Fibroblast of upper back skin (primary cell): ENCODE measurements at regions not wholly inside any gene's neighbourhood (a gene's known extent, or its start where the extent isn't known, plus 50 kb on each side); places are given as distances from the start of the nearest gene placed in this dataset.
A peak's percentile ranks its signal among the peaks of the same experiment; 100 is the strongest.
"Not testable (repeated sequence)": the region's sequence is repeated elsewhere in the genome, so short reads cannot be mapped to it uniquely, and the experiment has no call there.

Source experiments
- DNase-seq: peaks from one replicate; pipeline ENCODE4 v3.0.0-alpha.2; 2013

DNA sequence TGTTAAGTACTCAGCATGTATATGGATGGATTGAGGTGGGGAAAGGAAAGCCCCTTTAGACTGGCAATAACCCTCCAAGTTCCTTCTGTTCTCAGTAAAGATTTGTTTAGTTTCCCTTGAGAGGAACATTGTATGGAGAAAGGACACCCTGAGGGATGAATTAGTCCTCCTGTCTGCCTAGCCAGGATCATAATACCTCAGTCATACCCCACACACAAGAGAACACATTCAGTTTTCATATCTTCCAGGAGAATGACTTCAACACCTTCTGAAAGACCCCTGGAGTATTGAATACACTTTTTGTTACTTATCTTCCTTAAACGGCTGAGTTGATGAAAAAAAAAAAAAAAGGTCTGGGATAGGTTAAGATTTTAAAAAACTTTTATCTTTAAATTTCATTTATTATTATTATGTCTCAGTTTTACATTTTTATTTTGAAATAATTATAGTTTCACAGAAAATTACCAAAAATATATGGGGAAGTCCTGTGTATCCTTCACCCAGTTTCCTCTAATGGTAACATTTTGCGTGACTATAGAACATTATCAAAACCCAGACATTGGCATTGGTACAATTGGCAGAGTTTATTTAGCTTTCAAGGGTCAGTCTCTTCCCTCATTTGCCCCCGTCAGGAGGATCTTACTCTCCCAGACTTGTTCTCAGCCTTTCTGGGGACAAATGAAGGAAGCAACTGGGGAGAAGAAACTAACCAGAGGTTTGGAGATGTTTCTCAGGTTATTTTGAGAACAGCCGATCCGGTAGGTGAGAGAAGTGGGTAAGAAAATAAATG lies 88.0 kb downstream of the ACTBL2 start:
- no peak for DNase-seq

- DNase-seq, result peak; percentile 61
These were observed 95.7 kb downstream of the ACTBL2 start for GRCh38 chr5:57386958-57387357.

DNA sequence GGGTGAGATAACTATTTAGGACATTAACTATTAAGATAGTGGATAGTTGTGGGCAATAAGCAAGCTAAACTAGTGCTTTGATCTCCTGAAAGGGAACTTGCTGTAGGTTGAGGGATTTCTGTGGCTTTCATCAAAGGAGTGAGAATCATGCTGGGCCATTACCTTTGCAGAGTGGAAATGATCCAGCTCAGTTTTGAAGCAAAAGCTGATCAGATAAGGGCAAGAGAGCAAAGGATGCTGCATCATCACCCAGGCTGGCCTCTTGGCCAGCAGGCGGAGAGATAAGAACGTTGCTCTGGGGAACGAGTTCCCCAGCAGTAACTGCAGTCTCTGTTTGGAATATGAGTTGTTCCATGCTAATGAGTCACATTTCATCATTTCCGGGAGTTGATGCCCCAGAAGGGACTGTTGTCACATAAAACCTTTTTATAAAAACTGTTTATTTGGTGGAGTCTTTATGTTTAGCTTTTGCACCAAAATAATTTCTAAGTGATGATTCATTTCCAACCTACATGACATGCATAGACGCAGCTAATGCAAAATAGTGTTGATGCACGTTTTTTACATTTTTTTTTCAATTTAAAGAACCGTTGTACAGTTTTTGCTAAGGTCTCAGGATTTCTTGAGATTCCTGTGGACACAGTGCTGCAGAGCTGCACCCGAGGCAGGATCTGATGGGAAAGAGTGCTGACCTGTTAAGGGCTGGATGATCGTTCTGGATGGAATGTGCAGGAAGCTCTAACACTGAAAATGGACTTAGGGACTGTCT lies 99.3 kb downstream of the ACTBL2 start:
- peak; percentile 85 for DNase-seq

DNA sequence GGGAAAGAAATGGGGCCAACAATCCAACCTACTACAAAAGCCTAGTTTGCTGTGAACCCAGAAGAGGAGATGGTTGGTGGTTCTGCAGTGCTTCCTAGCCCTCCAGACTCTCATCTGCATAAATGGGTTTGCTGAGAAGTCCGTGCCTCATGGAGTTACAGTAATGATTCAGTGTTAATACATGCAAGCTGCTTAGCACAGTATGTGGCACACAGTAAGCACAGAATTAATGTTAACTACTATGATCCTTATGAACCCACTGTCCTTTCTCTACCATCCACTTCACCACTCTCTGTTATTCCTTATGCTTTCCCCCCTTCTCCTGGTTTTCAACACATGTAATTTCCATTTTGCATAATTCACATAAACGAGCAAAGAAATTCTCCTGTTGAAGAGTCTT lies 100.0 kb downstream of the ACTBL2 start:
- DNase-seq, result no peak

GRCh38 chr5:57370376-57370775 lies 112.2 kb downstream of the ACTBL2 start:
- DNase-seq, result no peak

DNA sequence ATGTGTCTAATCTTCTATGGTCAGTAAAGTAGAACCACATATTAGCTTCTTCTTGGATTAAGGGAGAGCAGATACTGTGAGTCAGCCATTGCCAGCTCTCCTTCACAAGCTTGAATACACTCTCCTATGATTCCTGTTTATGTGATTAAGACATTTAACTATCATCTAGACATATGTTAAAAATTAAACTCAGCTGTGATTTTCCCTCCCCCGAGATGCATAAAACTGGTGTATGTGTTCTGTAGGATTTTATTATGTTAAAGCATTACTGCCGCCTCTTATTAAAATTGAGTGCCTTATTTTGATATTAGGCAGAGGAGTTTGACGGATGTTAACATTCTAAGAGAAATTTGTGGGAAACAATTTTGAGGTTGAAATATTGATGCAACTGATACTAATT lies 114.6 kb downstream of the ACTBL2 start:
- peak; percentile 70 for DNase-seq

- peak; percentile 19 for DNase-seq
These were observed 115.9 kb downstream of the ACTBL2 start for GRCh38 chr5:57366744-57367143.

GRCh38 chr5:57362951-57363350 lies 119.7 kb downstream of the ACTBL2 start:
- no peak for DNase-seq

GRCh38 chr5:57360871-57361270 lies 121.7 kb downstream of the ACTBL2 start:
- DNase-seq, result no peak

DNA sequence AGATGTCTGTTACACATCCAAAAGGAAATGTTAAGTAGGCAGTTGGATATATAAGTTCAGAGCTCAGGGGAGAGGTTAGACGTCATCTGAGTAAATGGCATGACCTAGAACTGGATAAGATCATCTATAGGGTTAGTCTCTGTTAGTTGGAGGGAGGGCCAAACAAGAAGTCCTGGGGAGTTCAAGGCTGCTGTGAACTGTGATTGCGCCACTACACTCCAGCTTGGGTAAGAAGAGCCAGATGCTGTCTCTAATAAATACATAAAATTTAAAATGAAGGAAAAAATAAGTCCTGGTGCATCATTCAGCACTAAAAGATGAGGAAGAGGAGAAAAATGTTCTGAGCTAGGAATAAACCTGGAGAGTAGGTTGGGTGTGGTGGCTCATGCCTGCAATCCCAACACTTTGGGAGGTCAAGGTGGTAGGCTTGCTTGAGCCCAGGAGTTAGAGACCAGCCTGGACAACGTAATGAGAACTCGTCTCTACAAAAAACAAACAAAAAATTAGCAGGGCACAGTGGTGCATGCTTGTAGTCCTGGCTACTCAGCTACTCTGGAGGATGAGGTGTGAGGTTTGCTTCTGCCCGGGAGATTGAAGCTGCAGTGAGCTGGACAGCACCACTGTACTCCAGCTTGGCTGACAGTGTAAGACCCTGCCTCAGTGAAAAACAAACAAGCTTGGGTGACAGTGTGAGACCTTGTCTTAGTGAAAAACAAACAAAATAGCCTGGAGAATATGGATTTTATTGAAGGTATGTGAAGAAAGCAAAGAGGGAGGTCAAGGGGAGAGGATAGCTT lies 123.6 kb downstream of the ACTBL2 start:
- DNase-seq, result no peak

DNA sequence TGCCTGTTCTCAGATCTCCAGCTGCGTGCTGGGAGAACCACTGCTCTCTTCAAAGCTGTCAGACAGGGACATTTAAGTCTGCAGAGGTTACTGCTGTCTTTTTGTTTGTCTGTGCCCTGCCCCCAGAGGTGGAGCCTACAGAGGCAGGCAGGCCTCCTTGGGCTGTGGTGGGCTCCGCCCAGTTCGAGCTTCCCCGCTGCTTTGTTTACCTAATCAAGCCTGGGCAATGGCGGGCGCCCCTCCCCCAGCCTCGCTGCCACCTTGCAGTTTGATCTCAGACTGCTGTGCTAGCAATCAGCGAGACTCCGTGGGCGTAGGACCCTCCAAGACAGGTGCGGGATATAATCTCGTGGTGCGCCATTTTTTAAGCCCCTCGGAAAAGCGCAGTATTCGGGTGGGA lies 125.8 kb downstream of the ACTBL2 start:
- not testable (repeated sequence) for DNase-seq

- DNase-seq, result no peak
These were observed 133.4 kb downstream of the ACTBL2 start for GRCh38 chr5:57349214-57349613.

DNA sequence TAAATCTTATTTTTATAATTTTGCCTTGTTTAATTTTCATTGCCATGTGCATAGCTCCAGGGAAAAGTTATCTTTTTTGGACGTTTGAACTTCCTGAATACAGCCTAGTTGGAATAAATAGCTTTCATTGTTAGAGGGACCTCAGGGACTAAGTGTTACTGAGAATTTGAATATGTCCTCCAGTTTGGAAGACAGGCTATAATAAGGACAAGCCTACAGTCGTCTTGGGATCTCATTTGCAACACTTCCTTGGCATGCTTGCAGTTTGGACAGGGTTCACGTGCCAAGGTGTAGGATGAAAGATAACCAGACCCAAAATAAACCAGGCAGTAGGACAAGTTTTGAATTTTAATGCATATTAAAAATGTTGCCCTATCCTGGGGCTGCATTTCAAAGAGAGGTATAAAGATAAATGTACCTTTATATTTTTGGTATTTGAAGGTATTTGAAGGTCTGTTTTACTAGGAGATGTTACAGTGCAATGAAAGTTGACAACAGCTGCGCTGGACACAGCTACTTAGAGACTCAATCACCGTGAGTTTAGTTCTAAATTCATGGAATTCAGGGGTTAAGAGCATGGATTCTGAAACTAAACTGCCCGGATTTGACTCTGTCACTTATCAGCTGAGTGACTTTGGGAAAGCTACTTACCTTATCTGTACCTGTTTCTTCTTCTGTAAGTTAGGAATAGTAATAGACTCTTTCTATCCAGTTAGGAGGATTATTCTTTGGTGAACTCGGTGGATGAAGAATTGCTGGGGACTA lies 134.1 kb downstream of the ACTBL2 start:
- DNase-seq, result no peak

GRCh38 chr5:57346328-57346727 lies 136.3 kb downstream of the ACTBL2 start:
- no peak for DNase-seq

- no peak for DNase-seq
These were observed 141.1 kb downstream of the ACTBL2 start for GRCh38 chr5:57341380-57341979.

DNA sequence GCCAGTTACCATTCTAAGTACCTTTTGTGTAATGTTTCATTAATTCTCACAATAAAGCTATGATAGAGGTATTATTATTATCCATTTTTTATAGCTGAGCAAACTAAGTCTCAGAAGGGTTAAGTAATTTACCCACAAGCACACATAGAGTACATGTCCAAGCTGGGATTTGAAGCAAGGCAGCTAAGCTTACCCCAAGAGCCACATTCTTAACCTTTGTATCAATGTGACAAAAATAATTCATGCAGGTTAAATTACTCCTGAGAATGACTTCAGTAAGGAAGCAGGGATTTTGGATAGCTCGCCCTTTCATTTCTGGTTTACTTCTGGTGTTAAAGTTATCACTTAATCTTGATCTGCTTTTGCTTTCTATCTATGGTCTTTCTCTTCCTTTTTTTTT lies 141.9 kb downstream of the ACTBL2 start:
- DNase-seq, result no peak

GRCh38 chr5:57339521-57339920 lies 143.1 kb downstream of the ACTBL2 start:
- no peak for DNase-seq

DNA sequence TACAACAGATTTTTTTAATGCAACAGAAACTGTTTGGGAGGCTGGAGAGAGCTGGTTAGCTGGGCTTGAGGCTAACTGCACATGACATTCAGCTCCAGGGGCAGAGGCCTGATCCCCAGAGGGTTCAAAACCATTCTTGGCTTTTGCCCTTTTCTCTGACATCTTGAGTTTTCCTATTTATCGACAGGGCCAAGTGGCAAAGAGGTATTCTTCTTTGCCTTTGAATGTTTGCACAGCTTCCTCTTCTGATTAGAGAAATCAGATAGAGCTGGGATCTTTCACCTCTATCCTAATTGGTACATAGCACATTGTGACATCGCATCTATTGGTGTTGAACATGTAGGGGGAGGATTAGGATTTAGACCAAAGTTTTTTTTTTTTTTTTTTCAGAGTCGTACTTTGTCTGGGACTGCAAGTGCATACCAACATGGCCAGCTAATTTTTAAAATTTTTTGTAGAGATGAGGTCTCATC lies 143.7 kb downstream of the ACTBL2 start:
- DNase-seq, result no peak

GRCh38 chr5:57338068-57338867 lies 144.3 kb downstream of the ACTBL2 start:
- DNase-seq, result no peak

DNA sequence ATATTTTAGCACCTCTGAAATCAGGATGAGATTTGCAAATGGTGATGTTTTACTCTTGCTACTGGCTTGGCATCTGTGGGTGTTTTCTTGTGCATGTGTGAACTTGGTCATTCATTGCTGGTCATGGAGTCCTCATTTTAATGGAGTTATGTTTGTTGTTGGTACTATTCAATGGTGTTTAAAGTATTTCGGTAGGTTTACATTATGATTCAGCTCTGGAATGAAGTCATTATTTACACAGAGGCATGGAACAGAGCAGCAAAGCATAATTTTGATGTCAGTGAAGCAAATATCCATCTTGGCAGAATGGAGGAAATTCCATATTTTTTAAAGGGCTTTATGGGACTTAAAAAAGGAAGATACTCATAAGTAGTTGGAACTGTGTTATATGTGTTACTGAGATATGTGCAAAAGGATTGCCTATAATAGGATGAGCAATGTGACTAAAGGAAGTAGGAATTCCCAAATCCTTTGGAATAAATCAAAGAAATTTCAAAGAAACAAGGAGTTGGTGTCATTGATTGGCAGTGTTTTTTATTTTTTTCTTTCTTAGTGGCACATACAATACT lies 147.4 kb downstream of the ACTBL2 start:
- DNase-seq, result peak; percentile 55

DNA sequence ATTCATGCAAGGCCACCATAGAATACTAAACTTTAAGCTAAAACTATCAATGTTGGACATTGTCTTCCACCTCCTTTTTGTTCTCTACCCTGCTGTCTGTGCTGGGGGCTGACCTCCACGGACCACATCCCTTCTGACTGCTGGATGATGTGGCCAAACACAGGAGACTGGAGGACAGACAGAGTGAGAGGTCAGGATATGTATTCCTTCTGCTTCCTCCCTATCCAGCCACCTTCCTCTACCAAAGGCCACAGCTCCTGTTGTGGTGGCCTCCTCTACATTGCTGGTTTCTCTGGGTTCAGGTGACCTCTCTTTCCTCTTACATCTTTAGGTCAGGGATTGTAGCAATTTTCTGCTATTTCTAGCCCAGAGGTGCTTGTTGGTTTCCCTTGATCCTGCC lies 148.1 kb downstream of the ACTBL2 start:
- no peak for DNase-seq
